ENCODE measurements at regions not wholly inside any gene's neighbourhood (a gene's known extent, or its start where the extent isn't known, plus 50 kb on each side); places are given as distances from the start of the nearest gene placed in this dataset.

- H3K4ac ChIP-seq (ENCODE audit: low read depth, low read length) = no peak overlapping the region
- H3K23ac ChIP-seq (ENCODE audit: low read length) = no peak overlapping the region
- H3K79me2 ChIP-seq (ENCODE audit: control insufficient read depth, insufficient read depth, low read length, poor library complexity) = no peaks in the 10 kb centered on the region
- no peak overlapping the region for H4K91ac ChIP-seq (ENCODE audit: low read depth, low read length)
- H3K4me3 ChIP-seq (ENCODE audit: low read depth, low read length) = no peak overlapping the region
- H2AK5ac ChIP-seq (ENCODE audit: low read length) = no peak overlapping the region
- no peak overlapping the region for H2BK12ac ChIP-seq (ENCODE audit: low read length)
- H3K4me2 ChIP-seq (ENCODE audit: low read length) = no peak overlapping the region
- H3K4me1 ChIP-seq (ENCODE audit: control insufficient read depth in 1 of 2, insufficient read depth in 2 of 2, low read length in 2 of 2) = peaks cover 3% of the 10 kb centered on the region in 2 experiments
- H4K12ac ChIP-seq (ENCODE audit: low read depth, low read length) = no peak overlapping the region
- peaks cover 0 to 2% of the 10 kb centered on the region in 2 experiments for H3K36me3 ChIP-seq (ENCODE audit: control insufficient read depth in 1 of 2, insufficient read depth in 2 of 2, low read length in 2 of 2)
- no peak for DNase-seq
- H2BK120ac ChIP-seq (ENCODE audit: insufficient read depth, low read length, poor library complexity) = no peak overlapping the region
- no peak overlapping the region for H2BK5ac ChIP-seq (ENCODE audit: low read depth, low read length, poor library complexity)
- H3K9ac ChIP-seq (ENCODE audit: low read length) = no peak overlapping the region
- no peaks in the 10 kb centered on the region for H3K27me3 ChIP-seq (ENCODE audit: insufficient read depth, low read length)
- no peak overlapping the region for H3K27ac ChIP-seq (ENCODE audit: low read depth, low read length)
- H3K9me3 ChIP-seq (ENCODE audit: insufficient read depth, low read depth, low read length) = no peaks in the 10 kb centered on the region
- H2AFZ ChIP-seq (ENCODE audit: insufficient read depth, low read length, poor library complexity) = no peak overlapping the region
- no peak overlapping the region for H3K18ac ChIP-seq (ENCODE audit: low read length)
- no peak overlapping the region for H4K8ac ChIP-seq (ENCODE audit: low read depth, low read length)
- H3K79me1 ChIP-seq (ENCODE audit: low read length) = no peaks in the 10 kb centered on the region
- no peak overlapping the region for H3K14ac ChIP-seq (ENCODE audit: low read length)
Measured at GRCh38 chr1:56213068-56213467, 366.3 kb downstream of the PLPP3 start.

GRCh38 chr1:56212143-56212542 lies 367.2 kb downstream of the PLPP3 start:
- Histone ChIP-seq H3K23ac (ENCODE audit: low read length) (no peak overlapping the region), H2AK5ac (ENCODE audit: low read length) (no peak overlapping the region), H3K36me3 (ENCODE audit: control insufficient read depth in 1 of 2, insufficient read depth in 2 of 2, low read length in 2 of 2) (peaks cover 0 to 4% of the 10 kb centered on the region in 2 experiments), H3K4me1 (ENCODE audit: control insufficient read depth in 1 of 2, insufficient read depth in 2 of 2, low read length in 2 of 2) (peaks cover 3% of the 10 kb centered on the region in 2 experiments), H3K4me2 (ENCODE audit: low read length) (no peak overlapping the region), H2BK12ac (ENCODE audit: low read length) (no peak overlapping the region), H4K8ac (ENCODE audit: low read depth, low read length) (no peak overlapping the region), H3K4me3 (ENCODE audit: low read depth, low read length) (no peak overlapping the region), H3K9ac (ENCODE audit: low read length) (no peak overlapping the region), H3K14ac (ENCODE audit: low read length) (no peak overlapping the region), H3K79me2 (ENCODE audit: control insufficient read depth, insufficient read depth, low read length, poor library complexity) (no peaks in the 10 kb centered on the region), H3K18ac (ENCODE audit: low read length) (no peak overlapping the region), H3K9me3 (ENCODE audit: insufficient read depth, low read depth, low read length) (peaks cover 2% of the 10 kb centered on the region), H4K12ac (ENCODE audit: low read depth, low read length) (no peak overlapping the region), H2BK5ac (ENCODE audit: low read depth, low read length, poor library complexity) (no peak overlapping the region), H3K79me1 (ENCODE audit: low read length) (no peaks in the 10 kb centered on the region), H3K27ac (ENCODE audit: low read depth, low read length) (no peak overlapping the region), H4K91ac (ENCODE audit: low read depth, low read length) (no peak overlapping the region), H3K4ac (ENCODE audit: low read depth, low read length) (no peak overlapping the region), H2AFZ (ENCODE audit: insufficient read depth, low read length, poor library complexity) (no peak overlapping the region), H3K27me3 (ENCODE audit: insufficient read depth, low read length) (no peaks in the 10 kb centered on the region), H2BK120ac (ENCODE audit: insufficient read depth, low read length, poor library complexity) (no peak overlapping the region)
- WGBS (ENCODE audit: extremely low coverage, insufficient coverage, insufficient read length) = no CpG with 5 or more reads among the region's 2 CpGs
- DNase-seq = no peak

DNA sequence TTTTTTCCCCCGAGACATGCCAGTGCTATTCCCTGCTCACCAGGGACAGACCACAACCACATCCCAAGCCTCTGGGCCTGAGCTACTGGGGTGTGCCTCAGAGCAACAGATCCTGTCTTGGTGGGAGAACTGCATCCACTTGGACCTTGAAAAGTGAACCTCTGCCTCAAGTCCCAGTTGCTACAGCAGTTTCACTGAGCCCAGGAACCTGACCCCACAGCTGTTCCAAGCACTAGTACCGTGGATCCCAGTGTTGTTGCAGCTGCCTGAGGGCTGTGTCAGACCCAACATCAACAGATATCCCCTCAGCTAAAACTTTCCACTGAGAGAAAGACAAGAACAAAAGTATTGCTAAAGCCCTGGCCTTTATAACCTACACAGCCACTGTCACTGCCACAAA lies 373.0 kb downstream of the PLPP3 start:
- no peak overlapping the region for H3K18ac ChIP-seq (ENCODE audit: low read length)
- H3K4me3 ChIP-seq (ENCODE audit: low read depth, low read length) = no peak overlapping the region
- peaks cover 0 to 2% of the 10 kb centered on the region in 2 experiments for H3K36me3 ChIP-seq (ENCODE audit: control insufficient read depth in 1 of 2, insufficient read depth in 2 of 2, low read length in 2 of 2)
- H3K9me3 ChIP-seq (ENCODE audit: insufficient read depth, low read depth, low read length) = peaks cover 2% of the 10 kb centered on the region
- no peak overlapping the region for H2AFZ ChIP-seq (ENCODE audit: insufficient read depth, low read length, poor library complexity)
- H3K9ac ChIP-seq (ENCODE audit: low read length) = no peak overlapping the region
- no peak overlapping the region for H2BK120ac ChIP-seq (ENCODE audit: insufficient read depth, low read length, poor library complexity)
- peaks cover 4% of the 10 kb centered on the region in 2 experiments for H3K4me1 ChIP-seq (ENCODE audit: control insufficient read depth in 1 of 2, insufficient read depth in 2 of 2, low read length in 2 of 2)
- H2BK5ac ChIP-seq (ENCODE audit: low read depth, low read length, poor library complexity) = no peak overlapping the region
- no peak for DNase-seq
- no peak overlapping the region for H3K23ac ChIP-seq (ENCODE audit: low read length)
- H4K8ac ChIP-seq (ENCODE audit: low read depth, low read length) = no peak overlapping the region
- H3K4me2 ChIP-seq (ENCODE audit: low read length) = no peak overlapping the region
- H3K4ac ChIP-seq (ENCODE audit: low read depth, low read length) = no peak overlapping the region
- H2BK12ac ChIP-seq (ENCODE audit: low read length) = no peak overlapping the region
- H2AK5ac ChIP-seq (ENCODE audit: low read length) = no peak overlapping the region
- H3K79me2 ChIP-seq (ENCODE audit: control insufficient read depth, insufficient read depth, low read length, poor library complexity) = no peaks in the 10 kb centered on the region
- no peak overlapping the region for H3K27ac ChIP-seq (ENCODE audit: low read depth, low read length)
- peaks cover 7% of the 10 kb centered on the region for H3K79me1 ChIP-seq (ENCODE audit: low read length)
- no peak overlapping the region for H3K14ac ChIP-seq (ENCODE audit: low read length)
- no CpG with 5 or more reads among the region's 2 CpGs for WGBS (ENCODE audit: extremely low coverage, insufficient coverage, insufficient read length)
- H4K91ac ChIP-seq (ENCODE audit: low read depth, low read length) = no peak overlapping the region
- no peaks in the 10 kb centered on the region for H3K27me3 ChIP-seq (ENCODE audit: insufficient read depth, low read length)
- no peak overlapping the region for H4K12ac ChIP-seq (ENCODE audit: low read depth, low read length)

DNA sequence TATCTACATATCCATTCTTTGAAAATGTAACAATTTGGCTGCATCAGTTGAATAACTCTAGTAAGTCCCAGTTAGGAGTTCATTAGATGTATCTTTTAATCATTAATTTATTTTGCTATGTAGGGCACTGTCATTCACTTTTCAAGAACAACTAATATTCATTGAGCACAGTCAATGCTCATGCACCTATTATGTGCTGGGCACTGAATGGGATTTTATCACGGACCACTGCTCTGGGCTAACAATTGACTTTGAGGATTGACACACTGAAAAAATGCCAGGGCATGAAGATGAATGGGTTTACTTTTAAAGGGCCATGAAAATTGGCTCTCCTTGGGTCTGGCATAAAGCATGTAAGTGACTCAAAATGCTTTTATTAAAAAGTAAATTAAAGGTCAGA lies 375.2 kb downstream of the PLPP3 start:
- Histone ChIP-seq H3K36me3 (ENCODE audit: control insufficient read depth in 1 of 2, insufficient read depth in 2 of 2, low read length in 2 of 2) (peaks cover 0 to 2% of the 10 kb centered on the region in 2 experiments), H2BK120ac (ENCODE audit: insufficient read depth, low read length, poor library complexity) (no peak overlapping the region), H3K23ac (ENCODE audit: low read length) (no peak overlapping the region), H2BK5ac (ENCODE audit: low read depth, low read length, poor library complexity) (no peak overlapping the region), H2AFZ (ENCODE audit: insufficient read depth, low read length, poor library complexity) (no peak overlapping the region), H3K9me3 (ENCODE audit: insufficient read depth, low read depth, low read length) (peaks cover 2% of the 10 kb centered on the region), H3K4me2 (ENCODE audit: low read length) (no peak overlapping the region), H3K4me3 (ENCODE audit: low read depth, low read length) (no peak overlapping the region), H3K79me1 (ENCODE audit: low read length) (peaks cover 16% of the 10 kb centered on the region), H3K79me2 (ENCODE audit: control insufficient read depth, insufficient read depth, low read length, poor library complexity) (no peaks in the 10 kb centered on the region), H4K8ac (ENCODE audit: low read depth, low read length) (no peak overlapping the region), H4K91ac (ENCODE audit: low read depth, low read length) (no peak overlapping the region), H3K18ac (ENCODE audit: low read length) (no peak overlapping the region), H3K4ac (ENCODE audit: low read depth, low read length) (no peak overlapping the region), H3K14ac (ENCODE audit: low read length) (no peak overlapping the region), H2BK12ac (ENCODE audit: low read length) (no peak overlapping the region), H3K4me1 (ENCODE audit: control insufficient read depth in 1 of 2, insufficient read depth in 2 of 2, low read length in 2 of 2) (peaks cover 4 to 10% of the 10 kb centered on the region in 2 experiments), H3K9ac (ENCODE audit: low read length) (no peak overlapping the region), H4K12ac (ENCODE audit: low read depth, low read length) (no peak overlapping the region), H3K27me3 (ENCODE audit: insufficient read depth, low read length) (no peaks in the 10 kb centered on the region), H3K27ac (ENCODE audit: low read depth, low read length) (no peak overlapping the region), H2AK5ac (ENCODE audit: low read length) (no peak overlapping the region)
- WGBS (ENCODE audit: extremely low coverage, insufficient coverage, insufficient read length) = no CpG with 5 or more reads among the region's 1 CpG
- DNase-seq = no peak

Measured in trophoblast cell (in vitro differentiated cells and primary cell).